Transverse colon (tissue), 4 donors: ENCODE measurements at regions not wholly inside any gene's neighbourhood (a gene's known extent, or its start where the extent isn't known, plus 50 kb on each side); places are given as distances from the start of the nearest gene placed in this dataset.

Source experiments
- DNase-seq: peaks from one replicate; pipeline ENCODE4 v3.0.0-alpha.2; 2019
- H3K27ac ChIP-seq, 4 donors: fragments of 200-600 bp; sonication (generic); 2 replicates each; pipeline ENCODE4 v1.5.1; 2016 to 2018; ENCODE audit warnings: inconsistent platforms in 4 of 4
- H3K27me3 ChIP-seq: fragments of 200-600 bp; sonication (generic); 2 replicates; pipeline ENCODE4 v1.5.1; 2017; ENCODE audit warnings: inconsistent platforms
- H3K36me3 ChIP-seq, 4 donors: fragments of 200-600 bp; sonication (generic); 2 replicates each; pipeline ENCODE4 v1.5.1; 2017 to 2019; ENCODE audit warnings: inconsistent platforms in 4 of 4
- H3K4me1 ChIP-seq, 4 donors: fragments of 200-600 bp; sonication (generic); 2 replicates each; pipeline ENCODE4 v1.5.1; 2017 to 2020; ENCODE audit warnings: inconsistent platforms in 4 of 4
- H3K4me3 ChIP-seq, 4 donors: fragments of 200-600 bp; sonication (generic); 1 replicate in 1 of 4; 2 replicates in 3 of 4; pipeline versions ENCODE4 v1.5.1 to v1.6.1; 2017 to 2019; ENCODE audit warnings: inconsistent platforms in 4 of 4
- H3K9me3 ChIP-seq, 2 donors: fragments of 200-600 bp; sonication (generic); 2 replicates each; pipeline ENCODE4 v1.5.1; 2017 to 2019; ENCODE audit warnings: inconsistent platforms in 2 of 2
- EP300 ChIP-seq: sonication (generic); formaldehyde crosslinking; IDR thresholded peaks from one replicate; pipeline ENCODE4 v1.6.1; 2017; ENCODE audit warnings: antibody characterized with exemption, low read depth
- POLR2A ChIP-seq: fragments of 450-650 bp; IDR thresholded peaks from one replicate; pipeline ENCODE4 v1.6.1; 2016; ENCODE audit warnings: antibody characterized with exemption, mild to moderate bottlenecking, moderate library complexity
- POLR2AphosphoS5 ChIP-seq, 3 donors: sonication (generic); formaldehyde crosslinking; IDR thresholded peaks; one replicate each; pipeline ENCODE4 v1.6.1; 2016; ENCODE audit warnings: antibody characterized with exemption in 3 of 3
- WGBS, 2 donors: methylation state at CpG; one replicate each; pipeline ENCODE4 v1.1.5; 2018; ENCODE audit warnings: low coverage in 1 of 2; 5-methylcytosine and 5-hydroxymethylcytosine counted together
- in situ Hi-C, 4 donors: fragments of 200-750 bp; cut with MboI; loops; one replicate each; pipeline versions ENCODE4 v1.15.0 to v1.15.1; 2017; ENCODE audit warnings: low sequenced_read_pairs in 3 of 4, low pct_ligation_motif_present in 1 of 4, low pct_unique_long_range_greater_than_20kb in 1 of 4
- intact Hi-C: fragments of 100-400 bp; cut with DNase I; formaldehyde crosslinking; loops from one replicate; pipeline ENCODE4 v1.15.1; 2023; ENCODE audit warnings: low total_unique reads
- TF ChIP-seq, protein P1 (sequence below), 5 experiments: fragments of 200-600 bp in 3 of 5; fragments of 450-650 bp in 2 of 5; sonication (generic) in 3 of 5; IDR thresholded peaks; 1 replicate in 2 of 5; 2 replicates in 3 of 5; pipeline ENCODE4 v1.5.1; 2016 to 2017; ENCODE audit warnings: antibody characterized with exemption in 5 of 5, inconsistent platforms in 3 of 5, mild to moderate bottlenecking in 2 of 5, moderate library complexity in 1 of 5

DNA sequence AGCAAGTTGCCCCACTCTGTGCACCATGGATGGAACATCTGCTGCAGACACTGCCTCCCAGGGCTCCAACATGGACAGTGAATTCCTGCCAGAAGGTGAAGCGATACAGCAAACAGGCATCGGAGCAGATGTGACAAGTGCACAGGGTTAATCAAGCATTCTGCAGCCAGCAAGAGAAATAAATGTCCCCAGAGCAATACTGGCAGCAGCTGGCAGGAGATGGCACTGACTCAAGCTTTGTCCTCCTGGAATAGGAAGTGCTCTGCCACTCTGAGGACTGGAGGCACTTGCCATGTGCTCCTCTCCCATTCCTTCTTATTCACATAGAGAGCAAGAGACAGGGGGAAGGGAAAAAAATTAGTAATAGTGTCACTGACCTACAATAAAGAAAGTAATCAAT is 402.7 kb upstream of the DAB1 start:
- 94 to 100% methylated on average over 2 of the region's 2 CpGs for WGBS, 2 donors
- no peaks in the 10 kb centered on the region for H3K36me3 ChIP-seq

DNA sequence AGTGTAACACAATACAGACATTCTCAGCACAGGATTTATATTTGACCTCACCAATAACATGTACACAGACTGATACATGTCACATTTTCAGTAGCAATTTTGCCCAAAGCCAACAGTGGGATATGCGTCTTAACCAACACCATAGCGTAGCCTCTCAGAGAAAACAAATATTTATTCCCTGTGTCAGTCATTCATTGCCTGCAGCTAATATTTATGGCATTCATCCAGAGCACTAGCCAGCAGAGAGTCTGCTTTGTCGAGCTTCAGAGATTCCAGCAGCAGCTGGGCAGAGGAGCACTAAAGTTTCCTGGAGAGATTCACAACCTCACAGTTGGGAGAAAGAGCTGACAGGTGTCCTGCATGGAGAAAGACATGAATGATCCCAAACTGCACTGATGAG is 400.7 kb upstream of the DAB1 start:
- in situ Hi-C loops (no loop called here), intact Hi-C loops (no loop called here)
- WGBS, 2 donors, result 54% methylated on average over 3 of the region's 3 CpGs; no CpG with 5 or more reads in 1 of the 2 donors
- TF ChIP-seq EP300, result no peak
- TF ChIP-seq, protein P1, sequence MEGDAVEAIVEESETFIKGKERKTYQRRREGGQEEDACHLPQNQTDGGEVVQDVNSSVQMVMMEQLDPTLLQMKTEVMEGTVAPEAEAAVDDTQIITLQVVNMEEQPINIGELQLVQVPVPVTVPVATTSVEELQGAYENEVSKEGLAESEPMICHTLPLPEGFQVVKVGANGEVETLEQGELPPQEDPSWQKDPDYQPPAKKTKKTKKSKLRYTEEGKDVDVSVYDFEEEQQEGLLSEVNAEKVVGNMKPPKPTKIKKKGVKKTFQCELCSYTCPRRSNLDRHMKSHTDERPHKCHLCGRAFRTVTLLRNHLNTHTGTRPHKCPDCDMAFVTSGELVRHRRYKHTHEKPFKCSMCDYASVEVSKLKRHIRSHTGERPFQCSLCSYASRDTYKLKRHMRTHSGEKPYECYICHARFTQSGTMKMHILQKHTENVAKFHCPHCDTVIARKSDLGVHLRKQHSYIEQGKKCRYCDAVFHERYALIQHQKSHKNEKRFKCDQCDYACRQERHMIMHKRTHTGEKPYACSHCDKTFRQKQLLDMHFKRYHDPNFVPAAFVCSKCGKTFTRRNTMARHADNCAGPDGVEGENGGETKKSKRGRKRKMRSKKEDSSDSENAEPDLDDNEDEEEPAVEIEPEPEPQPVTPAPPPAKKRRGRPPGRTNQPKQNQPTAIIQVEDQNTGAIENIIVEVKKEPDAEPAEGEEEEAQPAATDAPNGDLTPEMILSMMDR (IDR thresholded peaks at IDR 0.05), result no peak
- no peak for TF ChIP-seq POLR2AphosphoS5 (IDR thresholded peaks at IDR 0.05)
- no peak for TF ChIP-seq POLR2A
- DNase-seq, result no peak
- Histone ChIP-seq H3K4me3 (no peak overlapping the region), H3K36me3 (no peaks in the 10 kb centered on the region), H3K9me3 (no peaks in the 10 kb centered on the region), H3K27me3 (no peaks in the 10 kb centered on the region), H3K4me1 (no peaks in the 10 kb centered on the region), H3K27ac (no peak overlapping the region)

More for the DNA sequence above, 402.7 kb upstream of the DAB1 start:
- intact Hi-C loops, result loop anchor here (2.0 kb wide), 1 partner anchor 40 kb away; no protein-coding TSS in a partner anchor
- no peak for DNase-seq
- no peak for TF ChIP-seq EP300
- TF ChIP-seq, protein P1 (IDR thresholded peaks at IDR 0.05), result no peak
- TF ChIP-seq POLR2AphosphoS5 (IDR thresholded peaks at IDR 0.05), result no peak
- TF ChIP-seq POLR2A, result no peak
- Histone ChIP-seq H3K27me3 (no peaks in the 10 kb centered on the region), H3K4me3 (no peak overlapping the region), H3K27ac (no peak overlapping the region), H3K4me1 (no peaks in the 10 kb centered on the region), H3K9me3 (no peaks in the 10 kb centered on the region)
- in situ Hi-C loops, result no loop called here

DNA sequence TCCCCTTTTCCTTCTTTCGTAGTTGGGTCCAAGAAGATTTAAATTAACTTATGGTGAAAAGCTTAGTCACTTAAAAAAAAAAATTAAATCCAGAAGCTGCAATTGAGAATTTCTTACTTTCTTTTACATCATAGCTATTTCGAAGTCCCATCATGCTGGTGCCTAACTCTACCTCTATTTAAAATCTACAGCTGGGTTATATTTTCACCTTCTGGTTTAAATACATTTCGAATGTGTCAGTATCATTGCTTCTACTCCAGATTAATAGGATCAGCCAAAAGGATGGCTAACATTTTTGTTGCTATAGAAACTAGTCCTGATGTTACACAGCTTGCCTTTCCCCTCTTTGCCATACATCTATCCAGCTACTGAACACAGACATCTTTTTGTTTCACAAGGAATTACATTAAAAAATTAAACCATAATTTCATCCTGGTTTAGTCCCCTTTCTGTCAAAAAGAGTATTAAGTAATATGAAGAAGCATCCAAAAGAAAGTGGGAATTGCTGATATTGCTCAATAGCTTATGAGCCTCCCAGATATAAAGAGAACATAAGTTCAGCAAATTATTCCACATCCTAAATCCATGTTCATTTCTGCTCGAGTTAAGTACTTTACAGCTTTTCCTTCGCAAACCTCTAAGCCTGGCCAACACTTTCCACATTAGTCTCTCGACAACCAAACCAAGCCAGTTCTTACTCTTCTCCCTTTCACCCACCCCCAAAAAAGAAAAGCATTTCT is 396.7 kb upstream of the DAB1 start:
- TF ChIP-seq EP300, result no peak
- TF ChIP-seq, protein P1 (IDR thresholded peaks at IDR 0.05), result no peak
- no peak for TF ChIP-seq POLR2AphosphoS5 (IDR thresholded peaks at IDR 0.05)
- TF ChIP-seq POLR2A, result no peak
- intact Hi-C loops, result no loop called here
- no peaks in the 10 kb centered on the region for H3K9me3 ChIP-seq
- H3K4me1 ChIP-seq, result no peaks in the 10 kb centered on the region
- in situ Hi-C loops, result no loop called here
- H3K4me3 ChIP-seq, result no peak overlapping the region
- H3K27ac ChIP-seq, result no peak overlapping the region
- DNase-seq, result no peak
- no peaks in the 10 kb centered on the region for H3K36me3 ChIP-seq
- 58 to 59% methylated on average over 6 of the region's 6 CpGs for WGBS, 2 donors
- H3K27me3 ChIP-seq, result no peaks in the 10 kb centered on the region

DNA sequence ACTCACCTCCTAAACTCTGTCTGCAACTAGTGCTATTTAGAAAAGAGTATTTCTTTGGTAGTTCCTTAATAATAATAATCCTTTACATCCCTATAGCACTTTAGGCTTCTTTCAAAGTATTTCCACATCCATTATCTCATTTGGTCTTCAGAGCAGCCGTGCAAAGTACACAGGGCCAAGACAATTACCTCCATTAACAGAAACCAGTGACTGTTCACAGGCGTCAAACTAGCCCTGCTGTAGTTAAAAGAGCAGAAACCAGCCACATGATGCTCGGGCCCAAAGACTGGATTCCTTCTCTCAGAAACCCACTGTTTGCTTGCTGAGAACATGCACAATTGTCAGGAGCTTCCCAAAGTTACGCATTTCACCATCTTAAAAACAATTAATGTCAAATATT is 396.0 kb upstream of the DAB1 start:
- no peak for TF ChIP-seq POLR2AphosphoS5 (IDR thresholded peaks at IDR 0.05)
- TF ChIP-seq POLR2A, result no peak
- TF ChIP-seq, protein P1 (IDR thresholded peaks at IDR 0.05), result no peak
- no peak for TF ChIP-seq EP300
- no peaks in the 10 kb centered on the region for H3K9me3 ChIP-seq
- DNase-seq, result no peak
- intact Hi-C loops (no loop called here), in situ Hi-C loops (no loop called here)
- 43% methylated on average over 4 of the region's 4 CpGs; no CpG with 5 or more reads in 1 of the 2 donors for WGBS, 2 donors
- no peak overlapping the region for H3K27ac ChIP-seq
- no peak overlapping the region for H3K4me3 ChIP-seq
- H3K27me3 ChIP-seq, result no peaks in the 10 kb centered on the region
- H3K4me1 ChIP-seq, result no peaks in the 10 kb centered on the region
- H3K36me3 ChIP-seq, result no peaks in the 10 kb centered on the region
